NCI-H128 (cell line): ENCODE measurements at regions not wholly inside any gene's neighbourhood (a gene's known extent, or its start where the extent isn't known, plus 50 kb on each side); places are given as distances from the start of the nearest gene placed in this dataset.

ENCODE experiments used
- DNase-seq: peaks from one replicate; lab custom pipeline; 2025; ENCODE audit not compliant: unreplicated experiment; lab: John Stamatoyannopoulos, UW

GRCh38 chr6:44531442-44532015 lies 144.0 kb downstream of the CDC5L start:
- DNase-seq: no peak

GRCh38 chr6:44533421-44533820 lies 145.9 kb downstream of the CDC5L start:
- no peak for DNase-seq

- DNase-seq: no peak
Observed at GRCh38 chr6:44534291-44534690, 146.8 kb downstream of the CDC5L start.

- DNase-seq: no peak
Observed at GRCh38 chr6:44535446-44535845, 147.9 kb downstream of the CDC5L start.

GRCh38 chr6:44535967-44536366 lies 148.5 kb downstream of the CDC5L start:
- no peak for DNase-seq

GRCh38 chr6:44537306-44538049 lies 150.0 kb downstream of the CDC5L start:
- DNase-seq: no peak

GRCh38 chr6:44538131-44538806 lies 150.8 kb downstream of the CDC5L start:
- DNase-seq: no peak

- no peak for DNase-seq
Observed at GRCh38 chr6:44538807-44539201, 151.3 kb downstream of the CDC5L start.

GRCh38 chr6:44539701-44540355 lies 152.3 kb downstream of the CDC5L start:
- DNase-seq: no peak

GRCh38 chr6:44540881-44541280 lies 153.4 kb downstream of the CDC5L start:
- no peak for DNase-seq

- DNase-seq: no peak
Observed at GRCh38 chr6:44542401-44543116, 155.1 kb downstream of the CDC5L start.

- DNase-seq: no peak
Observed at GRCh38 chr6:44543664-44544063, 156.2 kb downstream of the CDC5L start.

- DNase-seq: no peak
Observed at GRCh38 chr6:44545224-44545623, 157.7 kb downstream of the CDC5L start.

GRCh38 chr6:44548319-44548718 lies 160.8 kb downstream of the CDC5L start:
- no peak for DNase-seq

GRCh38 chr6:44549516-44549915 lies 162.0 kb downstream of the CDC5L start:
- DNase-seq: no peak

- DNase-seq: no peak
Observed at GRCh38 chr6:44554194-44554593, 166.7 kb downstream of the CDC5L start.

GRCh38 chr6:44554861-44555260 lies 167.4 kb downstream of the CDC5L start:
- DNase-seq: no peak

- DNase-seq: no peak
Observed at GRCh38 chr6:44556046-44556445, 168.5 kb downstream of the CDC5L start.

GRCh38 chr6:44558024-44558831 lies 170.7 kb downstream of the CDC5L start:
- DNase-seq: no peak

GRCh38 chr6:44558832-44559251 lies 171.3 kb downstream of the CDC5L start:
- DNase-seq: no peak
